ENCODE measurements at regions not wholly inside any gene's neighbourhood (a gene's known extent, or its start where the extent isn't known, plus 50 kb on each side); places are given as distances from the start of the nearest gene placed in this dataset.

DNA sequence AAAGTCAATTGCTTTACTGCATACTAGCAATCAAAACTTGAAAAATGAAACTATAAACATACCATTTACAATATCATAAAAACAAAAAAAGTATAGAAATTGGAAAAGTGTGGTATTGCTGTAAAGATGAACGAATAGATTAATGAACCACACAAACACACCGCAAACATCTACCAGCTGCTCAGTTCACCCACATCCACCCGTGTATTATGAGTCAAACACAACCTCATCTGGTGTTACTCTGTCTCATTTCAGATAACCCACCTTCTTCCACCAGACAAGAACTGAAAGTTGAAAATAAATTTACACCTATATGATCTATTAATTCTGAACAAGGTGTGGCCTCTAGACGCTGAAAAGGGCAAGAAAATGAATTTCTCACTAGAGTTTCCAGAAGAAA lies 53.3 kb downstream of the BLID start:
- DNase-seq (ENCODE audit: low read depth in 2 of 3, low spot score in 2 of 3), result no peak

DNA sequence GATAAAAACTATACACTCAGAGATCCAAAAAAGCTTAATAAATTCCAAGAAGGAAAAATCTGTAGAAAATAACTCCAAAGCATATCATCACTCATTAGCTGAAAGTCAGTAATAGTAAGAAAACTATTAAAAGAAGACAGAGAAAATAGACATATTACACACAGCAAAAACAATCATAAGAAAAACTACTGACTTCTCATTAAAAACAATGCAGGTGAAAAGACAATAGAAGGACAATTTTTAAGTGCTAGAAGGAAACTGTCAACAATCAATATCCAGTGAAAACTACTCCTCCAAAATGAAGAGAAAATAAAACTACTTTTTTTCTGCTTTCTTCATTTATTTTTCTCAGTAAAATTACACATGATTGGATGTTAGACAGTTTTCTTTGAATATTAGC lies 56.5 kb downstream of the BLID start:
- DNase-seq (ENCODE audit: low read depth in 2 of 3, low spot score in 2 of 3), result no peak

DNA sequence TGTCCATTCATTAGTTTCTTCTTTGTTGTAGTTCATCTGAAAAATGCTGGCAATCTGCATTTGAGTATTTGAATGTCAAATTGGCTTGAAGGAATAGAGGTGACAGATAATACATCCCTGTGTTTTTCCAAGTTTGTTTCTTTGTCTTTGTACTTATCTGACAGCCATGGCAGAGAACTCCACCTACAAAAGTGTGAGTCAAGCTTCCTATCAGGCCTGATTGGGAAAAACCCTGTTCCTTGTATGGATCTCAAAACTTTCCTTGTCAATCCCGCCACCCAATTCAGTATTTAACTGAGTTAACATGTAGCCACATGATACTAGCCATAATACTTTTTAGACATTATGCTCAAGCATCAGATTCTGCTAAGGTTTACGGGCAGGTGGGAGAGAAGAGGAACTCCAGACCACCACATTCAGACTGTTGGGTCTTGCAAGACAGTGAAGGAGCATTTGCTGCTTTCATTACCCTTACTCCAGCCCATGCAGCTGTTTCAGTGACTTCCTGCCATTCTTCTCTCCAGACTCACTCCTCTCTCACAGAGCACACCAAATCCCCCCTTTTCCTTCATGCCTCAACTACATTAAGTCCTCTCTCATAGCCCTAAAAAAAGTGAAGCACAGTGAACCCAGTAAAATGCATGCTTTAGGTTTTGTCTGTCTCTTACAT lies 65.9 kb downstream of the BLID start:
- DNase-seq (ENCODE audit: low read depth in 2 of 3, low spot score in 2 of 3), result peak in 1 of 3 donors; percentile 30

GRCh38 chr11:122048401-122048800 lies 67.6 kb downstream of the BLID start:
- no peak for DNase-seq (ENCODE audit: low read depth in 2 of 3, low spot score in 2 of 3)

GRCh38 chr11:122046846-122047245 lies 69.2 kb downstream of the BLID start:
- DNase-seq (ENCODE audit: low read depth in 2 of 3, low spot score in 2 of 3), result no peak

DNA sequence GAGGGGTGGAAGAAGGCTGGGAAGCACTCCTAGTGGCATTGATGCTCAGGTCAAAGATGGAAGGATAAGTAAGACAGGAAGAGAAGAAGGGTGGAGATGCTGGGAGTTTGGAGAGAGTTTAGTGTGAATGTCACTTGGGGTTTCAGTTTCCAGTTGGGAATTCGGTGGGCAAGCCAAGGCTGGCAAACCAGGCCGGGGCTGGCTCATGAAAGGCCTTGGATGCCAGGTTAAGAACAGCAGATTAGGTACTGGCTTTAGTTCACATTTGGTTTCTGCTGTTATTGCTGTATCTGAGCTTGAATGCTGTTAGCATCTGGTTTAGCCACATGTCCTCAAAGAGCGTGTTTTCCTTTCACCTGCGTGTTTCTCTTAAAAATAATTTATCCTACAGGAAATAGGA lies 69.6 kb downstream of the BLID start:
- DNase-seq (ENCODE audit: low read depth in 2 of 3, low spot score in 2 of 3), result no peak

DNA sequence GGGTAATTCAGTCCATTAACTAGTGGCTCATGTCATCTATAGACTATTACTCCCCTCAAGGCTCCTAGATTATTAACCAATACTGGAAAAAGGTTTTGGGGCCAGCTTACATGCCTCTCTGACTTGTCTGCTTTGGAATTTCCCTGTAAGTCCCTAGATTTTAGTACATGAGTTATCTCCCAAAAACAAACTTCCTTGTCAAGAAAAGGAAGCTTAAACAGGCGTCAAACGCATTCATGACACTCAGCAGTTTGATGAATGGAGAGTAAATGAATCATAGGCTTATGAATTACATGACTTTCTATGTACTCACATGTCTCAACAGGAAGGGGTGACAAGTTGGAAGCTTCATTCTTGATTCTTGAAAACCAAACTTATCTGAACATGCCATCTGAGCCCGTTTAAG lies 70.8 kb downstream of the BLID start:
- peak in 2 of 3 donors; percentile 49 to 57 for DNase-seq (ENCODE audit: low read depth in 2 of 3, low spot score in 2 of 3)

GRCh38 chr11:122044086-122044485 lies 71.9 kb downstream of the BLID start:
- DNase-seq (ENCODE audit: low read depth in 2 of 3, low spot score in 2 of 3), result no peak

DNA sequence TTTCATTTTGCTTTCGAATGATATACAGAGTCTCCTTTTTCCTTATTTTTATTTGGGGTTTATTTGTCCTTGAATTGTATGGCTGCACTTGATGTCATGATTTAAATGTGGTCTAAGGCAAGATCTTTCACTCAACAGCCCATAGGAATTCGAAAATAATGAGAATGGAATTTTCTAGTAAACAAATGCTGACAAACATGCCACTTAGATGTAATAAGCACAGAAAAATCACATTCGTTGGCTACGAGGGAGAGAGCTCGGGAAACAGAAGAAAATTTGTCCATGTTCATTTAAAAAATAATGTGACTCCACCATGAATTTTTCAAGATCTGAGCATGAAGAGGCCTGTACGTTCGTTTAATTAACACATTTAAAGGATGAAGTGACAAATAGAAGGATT lies 73.0 kb downstream of the BLID start:
- DNase-seq (ENCODE audit: low read depth in 2 of 3, low spot score in 2 of 3), result no peak

DNA sequence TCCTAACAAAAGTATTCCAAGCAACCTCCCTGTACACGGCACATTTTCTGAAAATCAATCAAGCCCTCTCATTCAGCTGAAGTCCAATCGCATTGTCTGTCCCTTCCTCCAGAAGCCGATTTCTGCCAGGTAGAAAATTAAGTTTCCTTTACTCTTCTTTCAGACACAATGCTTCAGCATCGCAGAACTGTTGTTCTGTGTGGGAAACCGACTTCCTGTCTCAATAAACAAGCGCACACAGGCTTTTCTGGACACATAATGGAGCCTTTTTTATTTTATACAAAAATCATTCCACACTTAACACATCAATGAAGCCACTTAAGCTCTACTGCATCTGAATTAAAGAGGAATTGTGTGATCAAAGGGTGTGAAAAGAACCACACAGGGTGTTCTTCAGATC lies 75.6 kb downstream of the BLID start:
- no peak for DNase-seq (ENCODE audit: low read depth in 2 of 3, low spot score in 2 of 3)

DNA sequence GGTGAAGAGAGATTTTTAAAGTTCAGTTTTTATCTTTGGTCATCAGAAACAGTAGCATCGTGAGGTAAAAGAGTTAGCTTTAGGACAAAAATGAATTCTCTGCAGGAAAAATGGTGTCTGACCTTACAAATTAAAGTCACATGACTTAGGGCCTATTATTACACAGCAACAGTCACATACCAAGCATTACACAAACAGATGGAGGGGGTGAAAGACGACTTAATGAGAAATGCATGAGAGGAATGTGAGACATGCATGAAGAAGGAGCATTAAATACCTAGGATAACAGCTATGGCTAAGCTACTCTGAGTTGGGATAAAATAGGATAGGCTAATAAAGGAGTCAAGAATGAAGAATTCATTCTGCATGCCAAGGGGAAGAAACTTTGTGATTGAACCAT lies 77.5 kb downstream of the BLID start:
- DNase-seq (ENCODE audit: low read depth in 2 of 3, low spot score in 2 of 3), result no peak

DNA sequence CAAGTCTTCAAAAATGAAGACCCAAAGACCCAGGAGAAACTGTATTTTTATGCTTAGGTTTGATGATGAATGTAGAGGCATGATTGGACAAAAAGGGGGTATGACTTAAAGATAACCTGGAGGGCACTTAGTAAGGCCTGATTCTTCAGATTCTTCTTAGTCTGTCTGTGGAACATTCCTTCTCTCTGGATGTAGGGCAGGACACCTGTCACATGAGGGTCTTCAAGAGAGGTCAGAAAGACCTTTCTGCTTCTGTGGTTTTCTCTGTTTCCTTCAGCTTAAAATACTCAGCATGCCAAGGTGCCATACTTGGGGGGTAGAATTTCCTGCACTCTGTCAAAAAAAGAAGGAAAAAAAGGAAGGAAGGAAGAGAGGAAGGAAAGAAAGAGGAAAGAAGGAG lies 78.1 kb downstream of the BLID start:
- DNase-seq (ENCODE audit: low read depth in 2 of 3, low spot score in 2 of 3), result no peak

DNA sequence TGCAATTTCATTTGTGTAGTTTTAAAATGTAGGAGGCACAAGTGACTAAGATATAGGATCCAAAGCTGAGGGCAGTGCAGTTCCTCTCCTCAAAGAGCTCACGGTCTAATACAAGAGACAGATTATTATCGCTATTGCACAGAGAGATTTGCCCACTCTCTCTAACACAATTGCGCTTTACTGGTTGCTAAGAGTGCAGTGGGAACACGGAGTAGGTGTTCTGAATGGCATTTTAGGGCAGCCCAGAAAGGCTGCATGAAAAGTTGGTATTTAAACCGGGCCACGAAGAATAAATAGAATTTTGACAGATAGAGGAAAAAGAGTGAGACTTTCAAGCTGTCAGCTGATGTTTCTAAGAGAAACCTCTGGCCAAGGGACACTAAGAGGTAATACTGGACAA lies 79.5 kb downstream of the BLID start:
- DNase-seq (ENCODE audit: low read depth in 2 of 3, low spot score in 2 of 3), result no peak

- DNase-seq (ENCODE audit: low read depth in 2 of 3, low spot score in 2 of 3), result no peak
These were observed 80.0 kb downstream of the BLID start for GRCh38 chr11:122036018-122036417.

GRCh38 chr11:122033631-122034030 lies 82.4 kb downstream of the BLID start:
- no peak for DNase-seq (ENCODE audit: low read depth in 2 of 3, low spot score in 2 of 3)

GRCh38 chr11:122033193-122033592 lies 82.8 kb downstream of the BLID start:
- DNase-seq (ENCODE audit: low read depth in 2 of 3, low spot score in 2 of 3), result no peak

GRCh38 chr11:122032317-122032716 lies 83.7 kb downstream of the BLID start:
- DNase-seq (ENCODE audit: low read depth in 2 of 3, low spot score in 2 of 3), result no peak

GRCh38 chr11:122031813-122032212 lies 84.2 kb downstream of the BLID start:
- no peak for DNase-seq (ENCODE audit: low read depth in 2 of 3, low spot score in 2 of 3)

- no peak for DNase-seq (ENCODE audit: low read depth in 2 of 3, low spot score in 2 of 3)
These were observed 85.7 kb downstream of the BLID start for GRCh38 chr11:122030286-122030685.

DNA sequence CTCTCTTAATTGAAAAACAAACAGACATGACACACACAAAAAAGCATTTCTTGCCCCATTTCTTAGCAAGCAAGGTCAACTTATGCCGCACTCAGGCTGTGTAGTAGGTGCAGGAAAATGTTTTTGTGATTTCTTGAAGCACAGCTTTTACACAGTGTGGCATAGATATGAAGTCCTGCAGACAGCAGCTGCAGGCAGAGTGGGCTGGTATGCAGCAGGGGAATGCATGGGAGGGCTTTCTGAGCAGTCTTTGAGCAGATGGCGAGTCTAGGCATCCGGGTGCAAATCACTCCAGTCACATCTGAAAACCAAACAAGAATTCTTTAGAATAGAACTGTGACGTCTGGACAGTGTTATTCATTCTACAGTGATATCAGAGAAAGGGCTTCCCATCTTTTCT lies 87.5 kb downstream of the BLID start:
- DNase-seq (ENCODE audit: low read depth in 2 of 3, low spot score in 2 of 3), result no peak

- no peak for DNase-seq (ENCODE audit: low read depth in 2 of 3, low spot score in 2 of 3)
These were observed 88.0 kb downstream of the BLID start for GRCh38 chr11:122028036-122028435.

DNA sequence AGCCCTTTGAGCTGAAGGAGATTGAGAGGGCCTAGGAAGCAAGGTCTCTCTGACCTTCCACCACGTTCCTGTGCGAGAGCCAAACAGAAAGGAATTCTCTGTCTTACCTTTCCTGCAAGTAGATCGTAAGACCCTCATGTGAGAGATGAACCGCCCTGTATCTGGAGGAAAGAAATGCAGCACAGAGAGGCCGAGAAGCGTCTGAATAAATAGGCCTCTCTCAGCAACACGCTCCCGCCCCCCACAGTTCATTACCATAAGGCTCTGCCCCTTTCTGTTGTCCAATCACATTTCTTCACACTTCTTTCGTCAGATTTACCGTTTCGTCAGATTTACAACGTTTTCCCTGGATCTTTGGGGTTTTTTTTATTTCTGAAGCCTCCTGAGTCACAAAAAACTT lies 90.3 kb downstream of the BLID start:
- DNase-seq (ENCODE audit: low read depth in 2 of 3, low spot score in 2 of 3), result no peak

GRCh38 chr11:122024278-122024677 lies 91.7 kb downstream of the BLID start:
- DNase-seq (ENCODE audit: low read depth in 2 of 3, low spot score in 2 of 3), result no peak
